ENCODE measurements at regions not wholly inside any gene's neighbourhood (a gene's known extent, or its start where the extent isn't known, plus 50 kb on each side); places are given as distances from the start of the nearest gene placed in this dataset.

- TF ChIP-seq ELK1 (IDR thresholded peaks at IDR 0.05; ENCODE audit: low read depth, low read length) (no peak), E2F4 (IDR thresholded peaks at IDR 0.05; ENCODE audit: low read depth, low read length) (no peak), CREM (IDR thresholded peaks at IDR 0.05; ENCODE audit: low read depth) (no peak), BHLHE40 (IDR thresholded peaks at IDR 0.05; ENCODE audit: borderline replicate concordance in 1 of 2, low read depth in 2 of 2, low read length in 1 of 2) (no peak), MLLT1 (IDR thresholded peaks at IDR 0.05) (no peak), RB1 (IDR thresholded peaks at IDR 0.05; ENCODE audit: borderline replicate concordance) (no peak), FOXM1 (IDR thresholded peaks at IDR 0.05; ENCODE audit: low read depth, low read length) (no peak), RAD51 (IDR thresholded peaks at IDR 0.05) (no peak), POLR2A (IDR thresholded peaks at IDR 0.05; ENCODE audit: low read depth, low read length) (no peak)
Measured at GRCh38 chr2:82814146-82814545, 1644.9 kb downstream of the SUCLG1 start (continued).

GRCh38 chr2:82811946-82812345, 1647.1 kb downstream of the SUCLG1 start:
- H4K20me1 ChIP-seq (ENCODE audit: control insufficient read depth, insufficient read depth), result no peaks in the 10 kb centered on the region
- DNase-seq (ENCODE audit: low read depth, low spot score), result no peak
- no peak overlapping the region for H3K27ac ChIP-seq (ENCODE audit: control insufficient read depth, insufficient read depth)
- in situ Hi-C loops (cut with MboI) (no loop called here), intact Hi-C loops (cut with micrococcal nuclease; ENCODE audit: unreplicated experiment) (no loop called here)
- no peaks in the 10 kb centered on the region for H3K9me3 ChIP-seq (replicated peaks; ENCODE audit: control insufficient read depth, insufficient read depth, low read length)
- H2AFZ ChIP-seq (ENCODE audit: control insufficient read depth, low read depth, low read length), result no peak overlapping the region
- ChIA-PET SMC1A (ENCODE audit: uncharacterized antibody, unreplicated experiment) (no interaction called here), POLR2A (no interaction called here), CTCF (no interaction called here), RAD21 (ENCODE audit: unreplicated experiment) (no interaction called here)
- ATAC-seq, result no peak
- BruUV-seq (replicated peaks), result no TSS peak
- no peak overlapping the region for H3K9ac ChIP-seq (ENCODE audit: control insufficient read depth, insufficient read depth, low read length)
- H3K4me2 ChIP-seq (ENCODE audit: control insufficient read depth, insufficient read depth), result no peak overlapping the region
- no peaks in the 10 kb centered on the region for H3K36me3 ChIP-seq (ENCODE audit: control insufficient read depth in 2 of 2, insufficient read depth in 2 of 2, low read length in 1 of 2)
- 33% methylated on average over 1 of the region's 1 CpG for WGBS (ENCODE audit: insufficient coverage, insufficient replicate concordance, low lambda C conversion rate, missing lambda C conversion rate)
- no peaks in the 10 kb centered on the region for H3K79me2 ChIP-seq (ENCODE audit: control insufficient read depth, insufficient read depth, low read length)
- H3K27me3 ChIP-seq (replicated peaks in 1 of 2; ENCODE audit: control insufficient read depth in 2 of 2, insufficient read depth in 2 of 2, low read length in 1 of 2), result no peaks in the 10 kb centered on the region
- H3K4me3 ChIP-seq, result no peak overlapping the region
- no peaks in the 10 kb centered on the region for H3K4me1 ChIP-seq (ENCODE audit: control insufficient read depth, insufficient read depth, low read length)
- FAIRE-seq, result no peak
- TF ChIP-seq PBX3 (IDR thresholded peaks at IDR 0.05; ENCODE audit: insufficient replicate concordance, low read depth, low read length) (no peak), BACH1 (IDR thresholded peaks at IDR 0.05; ENCODE audit: borderline replicate concordance) (no peak), FOS (IDR thresholded peaks at IDR 0.05; ENCODE audit: borderline replicate concordance, extremely low read depth, insufficient read length) (no peak), GATAD2B (conservative IDR thresholded peaks at IDR 0.05; ENCODE audit: low read depth) (no peak), IKZF1 (conservative IDR thresholded peaks at IDR 0.05) (no peak), ZBTB11 (CRISPR knock-in tag; IDR thresholded peaks at IDR 0.05) (no peak)
